T-cell (primary cell): ENCODE measurements at regions not wholly inside any gene's neighbourhood (a gene's known extent, or its start where the extent isn't known, plus 50 kb on each side); places are given as distances from the start of the nearest gene placed in this dataset.

Experiments used
- ATAC-seq, 4 experiments: fragments of 200-7000 bp in 3 of 4; fragments of 150-1000 bp in 1 of 4; cut with Tn5 transposase; replicated peaks in 1 of 4; 1 replicate in 3 of 4; 2 replicates in 1 of 4; pipeline ENCODE4 v1.10.0; 2021; ENCODE audit warnings: moderate library complexity in 3 of 4, mild to moderate bottlenecking in 2 of 4, moderate number of reproducible peaks in 1 of 4
- CTCF ChIA-PET, 2 donors: fragments of 300-600 bp; sonication (Branson Sonifier 250); formaldehyde crosslinking; loops; one replicate each; lab custom pipeline; 2022; ENCODE audit warnings: antibody characterized with exemption in 2 of 2; lab: Charles Lee
- POLR2A ChIA-PET, 2 donors: fragments of 300-600 bp; sonication (Branson Sonifier 250); formaldehyde crosslinking; loops; one replicate each; lab custom pipeline; 2022; ENCODE audit warnings: antibody characterized with exemption in 2 of 2; lab: Charles Lee
- DNase-seq, 35 experiments: peaks; one replicate each; pipeline versions ENCODE4 v3.0.0 to v3.0.0-alpha.2; 2013 to 2023
- H3K27ac ChIP-seq: one replicate; pipeline ENCODE4 v1.5.1; 2013; ENCODE audit warnings: low read length
- H3K27me3 ChIP-seq, 2 experiments: replicated peaks in 1 of 2; 1 replicate in 1 of 2; 2 replicates in 1 of 2; pipeline versions ENCODE4 v1.6.1 to v1.7.0; 2013; ENCODE audit warnings: low read length in 1 of 2, mixed read lengths in 1 of 2; ENCODE audit not compliant: control insufficient read depth in 2 of 2, insufficient read depth in 2 of 2; ENCODE audit errors: extremely low read depth in 1 of 2
- H3K36me3 ChIP-seq, 2 donors: 1 replicate in 1 of 2; 2 replicates in 1 of 2; pipeline versions ENCODE4 v1.6.1 to v1.7.0; 2013; ENCODE audit warnings: low read length in 1 of 2; ENCODE audit not compliant: control insufficient read depth in 2 of 2, insufficient read depth in 1 of 2; ENCODE audit errors: extremely low read depth in 1 of 2
- H3K4me1 ChIP-seq, 2 experiments: 1 replicate in 1 of 2; 2 replicates in 1 of 2; pipeline versions ENCODE4 v1.6.1 to v1.7.0; 2013; ENCODE audit warnings: low read length in 2 of 2, mixed read lengths in 1 of 2; ENCODE audit not compliant: insufficient read depth in 2 of 2, control insufficient read depth in 1 of 2; ENCODE audit errors: extremely low read depth in 1 of 2
- H3K4me3 ChIP-seq, 2 donors: 1 replicate in 1 of 2; 2 replicates in 1 of 2; pipeline versions ENCODE4 v1.5.1 to v1.7.0; 2013; ENCODE audit warnings: mild to moderate bottlenecking in 2 of 2, low read length in 1 of 2, moderate library complexity in 1 of 2; ENCODE audit not compliant: control insufficient read depth in 1 of 2; ENCODE audit errors: extremely low read depth in 1 of 2
- H3K9me3 ChIP-seq: 2 replicates; pipeline ENCODE4 v1.7.0; 2013
- H3K27ac Mint-ChIP-seq, 2 donors: one replicate each; pipeline ENCODE4 v1.8.0; 2020 to 2021; ENCODE audit warnings: mild to moderate bottlenecking in 2 of 2, mixed read lengths in 2 of 2
- H3K27me3 Mint-ChIP-seq, 2 donors: one replicate each; pipeline ENCODE4 v1.8.0; 2021 to 2022; ENCODE audit warnings: mixed read lengths in 2 of 2
- H3K36me3 Mint-ChIP-seq: one replicate; pipeline ENCODE4 v1.8.0; 2021; ENCODE audit warnings: mixed read lengths
- H3K4me1 Mint-ChIP-seq, 3 donors: one replicate each; pipeline ENCODE4 v1.8.0; 2020 to 2022; ENCODE audit warnings: mixed read lengths in 3 of 3, mild to moderate bottlenecking in 1 of 3
- H3K4me3 Mint-ChIP-seq, 3 donors: one replicate each; pipeline ENCODE4 v1.8.0; 2020 to 2022; ENCODE audit warnings: mild to moderate bottlenecking in 3 of 3, mixed read lengths in 3 of 3, moderate library complexity in 3 of 3
- H3K9me3 Mint-ChIP-seq, 3 donors: one replicate each; pipeline ENCODE4 v1.8.0; 2020 to 2022; ENCODE audit warnings: mixed read lengths in 3 of 3
- WGBS: methylation state at CpG from one replicate; pipeline ENCODE4 v1.1.5; 2013; ENCODE audit warnings: missing lambda C conversion rate; ENCODE audit not compliant: insufficient coverage; 5-methylcytosine and 5-hydroxymethylcytosine counted together

DNA sequence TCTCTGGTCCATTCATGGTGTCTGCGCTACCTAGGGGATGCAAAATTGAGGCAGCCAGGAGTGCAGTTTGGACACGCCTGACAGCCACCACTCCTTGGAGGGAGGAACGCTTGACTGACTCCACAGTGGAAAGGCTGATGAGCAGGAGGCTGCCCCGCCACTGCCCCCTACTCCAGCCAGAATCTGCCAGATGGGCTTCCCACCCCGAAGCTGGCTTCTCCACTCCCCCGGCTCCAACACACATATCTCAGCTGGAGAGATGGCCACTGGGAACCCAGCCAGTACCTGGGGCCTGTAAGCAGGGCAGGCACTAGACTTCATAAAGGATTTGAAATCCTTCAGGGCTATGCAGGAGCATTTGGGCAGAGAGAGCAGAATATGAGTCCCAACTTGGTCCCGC lies 51.4 kb upstream of the BLCAP start:
- no peaks in the 10 kb centered on the region for H3K36me3 Mint-ChIP-seq
- peaks cover 0 to 2% (median 0%) of the 10 kb centered on the region in 3 donors for H3K4me1 Mint-ChIP-seq
- H3K9me3 Mint-ChIP-seq, result no peaks in the 10 kb centered on the region
- Histone ChIP-seq H3K36me3 (no peaks in the 10 kb centered on the region), H3K4me1 (no peaks in the 10 kb centered on the region), H3K9me3 (no peaks in the 10 kb centered on the region), H3K27ac (no peak overlapping the region), H3K4me3 (no peak overlapping the region), H3K27me3 (peaks cover 0 to 39% of the 10 kb centered on the region in 2 experiments)
- ATAC-seq (no peak), DNase-seq (no peak)
- ChIA-PET CTCF (no interaction called here), POLR2A (no interaction called here)
- no peak overlapping the region for H3K4me3 Mint-ChIP-seq
- WGBS, result 81% methylated on average over 6 of the region's 7 CpGs
- H3K27me3 Mint-ChIP-seq, result peaks cover 34 to 47% of the 10 kb centered on the region in 2 donors
- no peak overlapping the region for H3K27ac Mint-ChIP-seq

DNA sequence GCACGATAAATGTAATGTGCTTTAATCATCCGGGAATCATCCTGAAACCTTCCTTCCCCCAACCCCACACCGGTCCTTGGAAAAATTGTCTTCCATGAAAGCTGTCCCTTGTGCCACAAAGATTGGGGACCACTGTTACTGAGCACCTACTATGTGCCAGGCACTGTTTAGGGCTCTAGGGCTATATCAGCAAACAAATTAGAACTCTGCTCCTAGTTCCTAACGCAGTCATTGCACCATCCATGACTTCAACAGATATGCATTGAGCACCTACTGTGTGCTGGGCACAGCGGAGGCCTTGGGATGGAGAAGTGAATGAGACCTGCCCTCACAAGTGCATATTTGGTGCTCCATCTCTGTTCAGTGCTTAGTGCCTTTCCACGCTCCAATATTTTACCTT lies 50.3 kb upstream of the BLCAP start:
- no peak overlapping the region for H3K4me3 Mint-ChIP-seq
- no peaks in the 10 kb centered on the region for H3K36me3 ChIP-seq
- peaks cover 0 to 5% (median 2%) of the 10 kb centered on the region in 3 donors for H3K4me1 Mint-ChIP-seq
- H3K9me3 Mint-ChIP-seq, result no peaks in the 10 kb centered on the region
- WGBS, result 74% methylated on average over 3 of the region's 6 CpGs
- H3K27ac ChIP-seq, result no peak overlapping the region
- DNase-seq (no peak), ATAC-seq (no peak)
- H3K4me1 ChIP-seq, result no peaks in the 10 kb centered on the region
- CTCF ChIA-PET, result interaction anchor here in 1 of 2 donors (0.7 kb wide), 1 partner anchor 369 kb away, joined by 3 read pairs; no protein-coding TSS in a partner anchor
- no peak overlapping the region for H3K27ac Mint-ChIP-seq
- no peaks in the 10 kb centered on the region for H3K9me3 ChIP-seq
- H3K36me3 Mint-ChIP-seq, result no peaks in the 10 kb centered on the region
- H3K27me3 Mint-ChIP-seq, result peaks cover 41 to 54% of the 10 kb centered on the region in 2 donors
- no peak overlapping the region for H3K4me3 ChIP-seq
- POLR2A ChIA-PET, result no interaction called here
- H3K27me3 ChIP-seq, result peaks cover 0 to 50% of the 10 kb centered on the region in 2 experiments
